ES-I3 (cell line): ENCODE measurements at regions not wholly inside any gene's neighbourhood (a gene's known extent, or its start where the extent isn't known, plus 50 kb on each side); places are given as distances from the start of the nearest gene placed in this dataset.

Experiments used
- H3K36me3 ChIP-seq: 2 replicates; pipeline ENCODE4 v1.6.1; 2013; ENCODE audit warnings: mild to moderate bottlenecking, low read length, control low read depth, moderate library complexity; ENCODE audit not compliant: insufficient read depth
- H3K4me1 ChIP-seq: 2 replicates; pipeline ENCODE4 v1.6.1; 2013; ENCODE audit warnings: mild to moderate bottlenecking, control low read depth, low read length; ENCODE audit not compliant: insufficient read depth
- H3K9ac ChIP-seq: 2 replicates; pipeline ENCODE4 v1.6.1; 2013; ENCODE audit warnings: low read depth, mild to moderate bottlenecking, low read length, moderate library complexity
- H3K9me3 ChIP-seq: 2 replicates; pipeline ENCODE4 v1.6.1; 2013; ENCODE audit warnings: mild to moderate bottlenecking, low read length, moderate library complexity; ENCODE audit not compliant: control insufficient read depth, insufficient read depth

DNA sequence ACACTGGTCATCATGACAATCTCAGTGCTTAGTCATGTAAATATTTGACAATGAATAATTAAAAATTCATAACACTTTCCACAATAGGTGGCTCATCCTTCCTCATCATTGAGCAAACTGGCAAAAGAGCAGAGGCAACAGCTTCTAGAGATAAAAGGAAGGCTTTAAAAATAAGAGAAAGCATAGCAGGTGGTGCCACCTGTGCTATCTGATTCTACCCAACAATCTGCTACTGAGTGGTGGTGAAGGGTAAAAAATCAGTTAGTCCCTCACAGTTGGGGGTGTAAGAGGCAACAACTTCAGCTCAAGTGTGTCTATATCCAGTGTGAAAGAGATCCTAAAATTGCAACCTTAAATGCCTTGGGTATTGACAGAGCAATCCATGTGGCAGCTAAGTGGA is 280.1 kb upstream of the PPARGC1A start:
- no peaks in the 10 kb centered on the region for H3K4me1 ChIP-seq
- no peak overlapping the region for H3K9ac ChIP-seq
- H3K36me3 ChIP-seq = no peaks in the 10 kb centered on the region
- no peaks in the 10 kb centered on the region for H3K9me3 ChIP-seq

DNA sequence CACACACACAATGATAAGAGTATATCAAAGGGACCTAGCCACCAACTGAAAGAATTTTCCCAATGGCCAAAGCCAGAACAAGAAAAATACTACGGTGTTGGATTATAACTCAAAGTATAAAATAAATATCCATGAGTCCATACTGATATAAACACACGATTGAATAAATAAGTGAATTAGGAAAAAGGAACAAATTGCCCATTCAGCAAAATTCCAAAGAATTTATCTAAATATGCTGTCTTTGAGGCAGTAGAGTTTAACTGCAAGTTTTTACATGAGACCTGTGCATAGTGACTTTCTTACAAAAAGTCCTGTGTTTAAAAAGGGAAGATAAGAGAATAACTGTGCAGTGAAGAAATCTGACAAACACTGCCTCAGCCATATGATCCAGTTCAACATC is 278.8 kb upstream of the PPARGC1A start:
- no peaks in the 10 kb centered on the region for H3K9me3 ChIP-seq
- H3K36me3 ChIP-seq = no peaks in the 10 kb centered on the region
- no peak overlapping the region for H3K9ac ChIP-seq
- H3K4me1 ChIP-seq = no peaks in the 10 kb centered on the region

DNA sequence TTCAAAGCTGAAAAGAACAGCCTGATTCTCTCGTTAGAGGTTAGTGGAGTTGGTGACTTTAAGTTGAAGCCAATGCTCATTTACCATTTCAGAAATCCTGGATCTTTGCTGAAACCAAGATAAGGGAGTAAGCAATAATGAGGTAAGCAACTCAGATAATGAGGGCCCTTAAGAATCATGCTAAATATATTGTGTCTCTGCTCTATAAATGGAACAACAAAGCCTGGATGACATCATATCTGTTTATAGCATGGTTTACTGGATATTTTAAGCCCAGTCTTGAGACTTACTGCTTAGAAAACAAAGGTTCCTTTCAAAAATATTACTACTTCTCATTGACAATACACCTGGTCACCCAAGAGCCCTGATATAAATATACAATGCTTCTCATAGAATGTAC is 276.7 kb upstream of the PPARGC1A start:
- H3K36me3 ChIP-seq = no peaks in the 10 kb centered on the region
- no peak overlapping the region for H3K9ac ChIP-seq
- H3K9me3 ChIP-seq = no peaks in the 10 kb centered on the region
- no peaks in the 10 kb centered on the region for H3K4me1 ChIP-seq

DNA sequence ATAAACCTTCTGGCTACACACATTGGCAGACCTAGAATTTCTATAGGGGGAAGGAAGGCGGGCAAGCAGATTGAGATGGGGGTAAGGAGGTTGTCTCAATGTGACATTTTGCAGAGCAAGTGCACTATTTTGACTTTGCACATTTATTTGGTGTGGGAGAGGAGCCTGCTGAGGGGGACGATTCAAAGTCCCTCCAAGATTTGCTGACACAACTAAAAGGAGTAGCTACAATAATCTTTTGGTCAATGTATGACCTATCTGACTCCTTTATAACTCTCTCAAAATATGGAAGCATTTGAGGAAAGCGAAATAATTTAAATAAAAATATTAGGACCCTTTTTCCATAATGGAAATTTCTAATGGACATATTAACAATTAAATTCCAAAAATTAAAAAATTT is 274.9 kb upstream of the PPARGC1A start:
- no peaks in the 10 kb centered on the region for H3K4me1 ChIP-seq
- no peaks in the 10 kb centered on the region for H3K9me3 ChIP-seq
- no peaks in the 10 kb centered on the region for H3K36me3 ChIP-seq
- no peak overlapping the region for H3K9ac ChIP-seq

DNA sequence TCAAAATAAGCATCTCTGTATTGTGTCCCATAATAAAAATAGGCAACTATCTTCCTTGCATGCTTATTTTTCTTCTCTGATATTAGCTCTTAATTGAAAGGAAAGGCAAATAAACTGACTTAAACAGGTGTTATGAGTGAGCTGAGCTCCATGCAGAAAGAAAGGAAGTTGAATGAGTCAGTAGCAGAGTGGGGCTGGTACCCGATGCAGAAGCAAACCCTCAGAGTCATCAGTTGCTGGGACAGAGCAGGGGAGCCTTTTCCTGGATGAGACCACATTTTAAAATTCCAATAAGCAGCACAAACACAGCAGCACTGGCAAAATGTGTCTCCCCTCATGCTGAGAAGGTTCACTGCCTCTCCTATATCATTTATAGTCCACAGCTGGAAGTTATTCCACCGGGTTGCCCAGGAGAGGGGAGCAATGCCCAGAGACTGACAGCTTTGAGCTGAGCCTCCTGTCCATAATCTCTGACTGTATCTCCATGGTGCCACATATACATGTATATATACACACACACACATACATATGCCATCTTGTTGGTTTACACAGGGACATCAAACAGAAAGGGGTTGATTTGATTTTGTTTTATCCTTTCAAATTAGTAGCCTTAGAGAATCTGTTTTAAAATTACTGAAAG is 274.3 kb upstream of the PPARGC1A start:
- H3K36me3 ChIP-seq = no peaks in the 10 kb centered on the region
- H3K9me3 ChIP-seq = no peaks in the 10 kb centered on the region
- H3K4me1 ChIP-seq = no peaks in the 10 kb centered on the region
- no peak overlapping the region for H3K9ac ChIP-seq

- Histone ChIP-seq H3K36me3 (no peaks in the 10 kb centered on the region), H3K9ac (no peak overlapping the region), H3K9me3 (no peaks in the 10 kb centered on the region), H3K4me1 (peaks cover under 1% of the 10 kb centered on the region; the same call in 1 of the 2 replicates)
Observed at GRCh38 chr4:24163314-24163713, 273.5 kb upstream of the PPARGC1A start.

DNA sequence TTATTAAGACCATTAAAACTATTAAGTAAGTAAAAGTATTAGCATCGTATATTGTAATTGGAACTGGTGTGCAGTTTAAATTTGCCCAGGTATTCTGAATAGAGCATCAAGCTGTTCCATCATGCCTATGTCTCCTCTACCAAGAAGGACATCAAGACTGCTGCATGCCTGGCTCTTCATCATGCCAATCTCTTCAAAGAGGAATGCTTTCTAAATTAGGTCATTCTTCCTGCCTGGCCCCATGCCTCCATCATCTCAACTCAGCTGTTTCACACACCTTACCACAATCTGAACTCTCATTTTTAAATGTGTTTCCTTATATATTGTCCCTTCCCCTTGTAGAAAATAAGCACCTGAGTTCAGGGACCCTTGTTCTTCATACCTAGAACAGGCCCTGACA is 270.5 kb upstream of the PPARGC1A start:
- H3K36me3 ChIP-seq = no peaks in the 10 kb centered on the region
- no peak overlapping the region for H3K9ac ChIP-seq
- peaks cover 5% of the 10 kb centered on the region; the same call in 1 of the 2 replicates for H3K4me1 ChIP-seq
- H3K9me3 ChIP-seq = no peaks in the 10 kb centered on the region; the same call in 1 of the 2 replicates

DNA sequence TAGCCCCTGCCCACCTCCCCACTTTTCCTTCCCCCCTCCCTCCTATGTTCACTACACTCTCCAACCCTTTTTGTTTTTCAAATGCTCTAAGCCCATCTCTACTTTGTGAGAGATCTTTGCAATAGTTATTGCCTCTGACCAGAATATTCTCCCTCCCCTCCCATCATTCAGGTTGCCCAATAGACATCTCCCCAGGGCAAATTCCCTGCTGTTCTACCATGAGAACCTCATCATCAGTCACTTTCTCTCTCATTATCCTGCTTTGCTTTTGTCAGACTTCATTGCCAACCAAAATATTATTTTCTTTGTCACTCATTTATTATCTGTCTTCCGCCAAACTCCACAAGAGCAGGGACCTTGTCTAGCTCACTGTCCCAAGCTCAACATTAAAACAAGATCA is 268.2 kb upstream of the PPARGC1A start:
- H3K9ac ChIP-seq = no peak overlapping the region

GRCh38 chr4:24150034-24150433 is 260.2 kb upstream of the PPARGC1A start:
- Histone ChIP-seq H3K36me3 (no peaks in the 10 kb centered on the region), H3K9me3 (no peaks in the 10 kb centered on the region), H3K9ac (no peak overlapping the region), H3K4me1 (no peaks in the 10 kb centered on the region)

More for the DNA sequence above, 268.2 kb upstream of the PPARGC1A start:
- H3K9me3 ChIP-seq = no peaks in the 10 kb centered on the region; the same call in 1 of the 2 replicates
- H3K36me3 ChIP-seq = no peaks in the 10 kb centered on the region
- H3K4me1 ChIP-seq = peaks cover 5% of the 10 kb centered on the region; the same call in 1 of the 2 replicates

DNA sequence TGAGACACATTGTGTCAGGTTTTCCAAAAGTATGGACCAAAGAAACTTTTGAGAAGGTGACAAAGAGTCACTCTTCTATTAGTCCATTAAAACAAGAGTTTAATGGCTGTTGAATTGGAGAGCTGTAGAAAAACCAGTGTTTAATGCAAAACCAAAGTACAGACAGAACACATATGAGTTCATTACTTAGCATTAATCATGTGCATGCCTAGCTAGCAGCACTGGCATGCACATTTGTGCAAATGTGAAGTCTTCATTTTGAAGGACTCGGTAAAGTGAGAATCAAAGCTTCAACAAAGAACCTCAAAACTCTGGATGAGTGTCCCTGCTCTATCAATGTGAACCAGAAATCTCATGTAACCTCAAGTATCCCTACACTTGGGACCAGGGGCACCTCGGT is 256.3 kb upstream of the PPARGC1A start:
- no peaks in the 10 kb centered on the region for H3K9me3 ChIP-seq
- no peaks in the 10 kb centered on the region for H3K36me3 ChIP-seq
- no peaks in the 10 kb centered on the region for H3K4me1 ChIP-seq
- H3K9ac ChIP-seq = no peak overlapping the region

- no peaks in the 10 kb centered on the region for H3K9me3 ChIP-seq
- no peaks in the 10 kb centered on the region for H3K36me3 ChIP-seq
- H3K4me1 ChIP-seq = no peaks in the 10 kb centered on the region
- no peak overlapping the region for H3K9ac ChIP-seq
Observed at GRCh38 chr4:24145591-24145990, 255.7 kb upstream of the PPARGC1A start.

- H3K36me3 ChIP-seq = no peaks in the 10 kb centered on the region
- H3K4me1 ChIP-seq = no peaks in the 10 kb centered on the region
- no peak overlapping the region for H3K9ac ChIP-seq
- no peaks in the 10 kb centered on the region for H3K9me3 ChIP-seq
Observed at GRCh38 chr4:24144381-24144780, 254.5 kb upstream of the PPARGC1A start.

- H3K4me1 ChIP-seq = peaks cover 1% of the 10 kb centered on the region
- H3K9me3 ChIP-seq = no peaks in the 10 kb centered on the region
- no peak overlapping the region for H3K9ac ChIP-seq
- H3K36me3 ChIP-seq = no peaks in the 10 kb centered on the region
Observed at GRCh38 chr4:24143741-24144140, 253.9 kb upstream of the PPARGC1A start.

- peaks cover 9% of the 10 kb centered on the region for H3K4me1 ChIP-seq
- H3K9me3 ChIP-seq = no peaks in the 10 kb centered on the region
- H3K36me3 ChIP-seq = no peaks in the 10 kb centered on the region
- no peak overlapping the region for H3K9ac ChIP-seq
Observed at GRCh38 chr4:24141836-24142235, 252.0 kb upstream of the PPARGC1A start.

- Histone ChIP-seq H3K36me3 (no peaks in the 10 kb centered on the region), H3K9me3 (no peaks in the 10 kb centered on the region), H3K9ac (no peak overlapping the region), H3K4me1 (peaks cover 9% of the 10 kb centered on the region)
Observed at GRCh38 chr4:24140892-24141291, 251.0 kb upstream of the PPARGC1A start.
